ENCODE measurements at regions not wholly inside any gene's neighbourhood (a gene's known extent, or its start where the extent isn't known, plus 50 kb on each side); places are given as distances from the start of the nearest gene placed in this dataset.
"Not testable (repeated sequence)": the region's sequence is repeated elsewhere in the genome, so short reads cannot be mapped to it uniquely, and the experiment has no call there.

GRCh38 chrX:74061879-74062278 is 209.4 kb upstream of the XIST start:
- no peaks in the 10 kb centered on the region for H3K4me1 ChIP-seq
- DNase-seq (ENCODE audit: extremely low spot score in 2 of 2): no peak
- H3K4me3 ChIP-seq: no peak overlapping the region
- H3K9me3 ChIP-seq: no peaks in the 10 kb centered on the region
- H3K36me3 ChIP-seq: no peaks in the 10 kb centered on the region
- H3K27me3 ChIP-seq: no peaks in the 10 kb centered on the region
- H3K27ac ChIP-seq: no peak overlapping the region
- intact Hi-C loops (cut with DNase I): no loop called here
- TF ChIP-seq CTCF (IDR thresholded peaks at IDR 0.05): no peak
- no peak for TF ChIP-seq POLR2A (IDR thresholded peaks at IDR 0.05)
- no peak for TF ChIP-seq POLR2AphosphoS5 (IDR thresholded peaks at IDR 0.05; ENCODE audit: insufficient read depth in 1 of 2, low read depth in 1 of 2)

- Histone ChIP-seq H3K4me3 (no peak overlapping the region), H3K36me3 (peaks cover 0 to 3% of the 10 kb centered on the region in 2 donors), H3K27ac (no peak overlapping the region), H3K27me3 (no peaks in the 10 kb centered on the region), H3K9me3 (no peaks in the 10 kb centered on the region), H3K4me1 (no peaks in the 10 kb centered on the region)
- DNase-seq (ENCODE audit: extremely low spot score in 2 of 2): no peak
- TF ChIP-seq POLR2A (IDR thresholded peaks at IDR 0.05) (no peak), CTCF (IDR thresholded peaks at IDR 0.05) (no peak), POLR2AphosphoS5 (IDR thresholded peaks at IDR 0.05; ENCODE audit: insufficient read depth in 1 of 2, low read depth in 1 of 2) (no peak)
- intact Hi-C loops (cut with DNase I): no loop called here
These were observed 196.6 kb upstream of the XIST start for GRCh38 chrX:74049126-74049525.

GRCh38 chrX:74034066-74034465 is 181.6 kb upstream of the XIST start:
- intact Hi-C loops (cut with DNase I); H3K4me3 ChIP-seq; H3K9me3 ChIP-seq; H3K4me1 ChIP-seq; H3K27ac ChIP-seq; DNase-seq (ENCODE audit: extremely low spot score in 2 of 2); H3K36me3 ChIP-seq; H3K27me3 ChIP-seq: not testable (repeated sequence)

GRCh38 chrX:74031527-74031926 is 179.0 kb upstream of the XIST start:
- H3K27me3 ChIP-seq; H3K9me3 ChIP-seq; H3K4me1 ChIP-seq; DNase-seq (ENCODE audit: extremely low spot score in 2 of 2); intact Hi-C loops (cut with DNase I); H3K27ac ChIP-seq; H3K4me3 ChIP-seq; H3K36me3 ChIP-seq: not testable (repeated sequence)

GRCh38 chrX:74030766-74031165 is 178.3 kb upstream of the XIST start:
- H3K9me3 ChIP-seq; H3K27ac ChIP-seq; intact Hi-C loops (cut with DNase I); H3K4me3 ChIP-seq; H3K36me3 ChIP-seq; H3K27me3 ChIP-seq; H3K4me1 ChIP-seq; DNase-seq (ENCODE audit: extremely low spot score in 2 of 2): not testable (repeated sequence)

GRCh38 chrX:74025145-74025544 is 172.6 kb upstream of the XIST start:
- H3K4me3 ChIP-seq; H3K27ac ChIP-seq; H3K36me3 ChIP-seq; H3K4me1 ChIP-seq; H3K27me3 ChIP-seq; intact Hi-C loops (cut with DNase I); DNase-seq (ENCODE audit: extremely low spot score in 2 of 2); H3K9me3 ChIP-seq: not testable (repeated sequence)

- intact Hi-C loops (cut with DNase I): no loop called here
- Histone ChIP-seq H3K27ac (no peak overlapping the region), H3K9me3 (no peaks in the 10 kb centered on the region), H3K27me3 (no peaks in the 10 kb centered on the region), H3K4me3 (no peak overlapping the region), H3K4me1 (no peaks in the 10 kb centered on the region), H3K36me3 (no peaks in the 10 kb centered on the region)
- TF ChIP-seq POLR2AphosphoS5 (IDR thresholded peaks at IDR 0.05; ENCODE audit: insufficient read depth in 1 of 2, low read depth in 1 of 2) (no peak), CTCF (IDR thresholded peaks at IDR 0.05) (no peak), POLR2A (IDR thresholded peaks at IDR 0.05) (no peak)
- DNase-seq (ENCODE audit: extremely low spot score in 2 of 2): no peak
These were observed 170.7 kb upstream of the XIST start for GRCh38 chrX:74023203-74023602.
